ENCODE measurements at regions not wholly inside any gene's neighbourhood (a gene's known extent, or its start where the extent isn't known, plus 50 kb on each side); places are given as distances from the start of the nearest gene placed in this dataset.

DNA sequence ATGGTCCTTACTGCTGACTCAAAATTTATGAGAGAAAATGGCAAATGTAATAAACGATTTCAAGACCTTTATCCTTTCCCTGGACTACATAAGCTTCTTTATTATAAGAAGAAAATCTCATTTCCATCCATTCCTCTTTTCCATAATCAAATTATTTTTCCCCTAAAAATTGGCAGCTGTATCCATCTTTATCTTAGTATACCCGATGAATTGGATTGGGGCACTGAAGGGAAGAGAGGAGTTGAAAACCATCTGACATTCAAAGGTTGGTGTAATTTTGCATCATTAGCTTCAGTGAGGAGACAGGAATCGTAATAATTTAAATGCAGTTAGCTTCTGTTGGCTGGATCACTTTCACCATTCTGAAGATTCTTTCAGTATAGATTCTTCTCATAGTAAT is 574.1 kb downstream of the XIRP2 start:
- Histone ChIP-seq H2AFZ (ENCODE audit: low read length) (no peak overlapping the region), H3K4me3 (ENCODE audit: low read depth, low read length, poor library complexity, severe bottlenecking) (no peak overlapping the region), H3K9me3 (ENCODE audit: low read length) (0 out of 2 replicates have a peak, but pooled peaks cover 9% of the 10 kb centered on the region), H3K79me2 (ENCODE audit: insufficient read depth, low read depth, low read length) (no peaks in the 10 kb centered on the region), H3K27ac (ENCODE audit: low read depth, low read length, poor library complexity, severe bottlenecking) (no peak overlapping the region), H3K4me2 (ENCODE audit: low read length) (no peak overlapping the region), H3K9me2 (ENCODE audit: insufficient read depth, low read length) (no peaks in the 10 kb centered on the region), H3K36me3 (ENCODE audit: insufficient read depth, low read length) (no peaks in the 10 kb centered on the region), H4K20me1 (ENCODE audit: insufficient read depth, low read length) (no peaks in the 10 kb centered on the region), H3K4me1 (ENCODE audit: insufficient read depth, low read length, poor library complexity, severe bottlenecking) (no peaks in the 10 kb centered on the region)
- BruUV-seq (replicated peaks): no TSS peak
- ChIA-PET POLR2A (interaction anchor here (0.9 kb wide), 1 partner anchor 9 kb away, joined by 3 read pairs; no protein-coding TSS in a partner anchor), CTCF (ENCODE audit: unreplicated experiment) (no interaction called here)
- intact Hi-C loops (cut with micrococcal nuclease; ENCODE audit: unreplicated experiment): no loop called here
- DNase-seq (ENCODE audit: low spot score): no peak
- TF ChIP-seq, protein P1, sequence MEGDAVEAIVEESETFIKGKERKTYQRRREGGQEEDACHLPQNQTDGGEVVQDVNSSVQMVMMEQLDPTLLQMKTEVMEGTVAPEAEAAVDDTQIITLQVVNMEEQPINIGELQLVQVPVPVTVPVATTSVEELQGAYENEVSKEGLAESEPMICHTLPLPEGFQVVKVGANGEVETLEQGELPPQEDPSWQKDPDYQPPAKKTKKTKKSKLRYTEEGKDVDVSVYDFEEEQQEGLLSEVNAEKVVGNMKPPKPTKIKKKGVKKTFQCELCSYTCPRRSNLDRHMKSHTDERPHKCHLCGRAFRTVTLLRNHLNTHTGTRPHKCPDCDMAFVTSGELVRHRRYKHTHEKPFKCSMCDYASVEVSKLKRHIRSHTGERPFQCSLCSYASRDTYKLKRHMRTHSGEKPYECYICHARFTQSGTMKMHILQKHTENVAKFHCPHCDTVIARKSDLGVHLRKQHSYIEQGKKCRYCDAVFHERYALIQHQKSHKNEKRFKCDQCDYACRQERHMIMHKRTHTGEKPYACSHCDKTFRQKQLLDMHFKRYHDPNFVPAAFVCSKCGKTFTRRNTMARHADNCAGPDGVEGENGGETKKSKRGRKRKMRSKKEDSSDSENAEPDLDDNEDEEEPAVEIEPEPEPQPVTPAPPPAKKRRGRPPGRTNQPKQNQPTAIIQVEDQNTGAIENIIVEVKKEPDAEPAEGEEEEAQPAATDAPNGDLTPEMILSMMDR (conservative IDR thresholded peaks at IDR 0.05; ENCODE audit: low read length): no peak
- no peak for TF ChIP-seq EZH2phosphoT487 (IDR thresholded peaks at IDR 0.05; ENCODE audit: borderline replicate concordance, low read depth, low read length)

DNA sequence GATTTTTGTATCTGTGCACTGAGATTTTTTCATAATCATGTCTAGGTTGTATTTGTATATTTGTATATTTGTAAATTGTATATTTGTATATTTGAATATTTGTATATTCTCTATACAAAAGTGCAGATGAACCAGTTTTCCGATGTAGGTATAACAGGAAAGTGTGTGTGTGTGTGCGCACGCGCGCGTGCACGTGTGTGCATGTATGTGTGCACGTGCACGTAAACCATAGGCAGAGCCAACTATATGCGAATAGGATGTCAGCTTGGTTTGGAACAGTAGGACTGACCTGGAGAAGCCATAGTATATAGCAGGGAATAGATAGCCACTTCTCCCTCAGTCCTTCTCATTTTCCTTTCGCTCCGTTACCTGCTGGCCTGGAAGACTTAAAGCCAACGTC is 565.8 kb downstream of the XIRP2 start:
- TF ChIP-seq, protein P1 (conservative IDR thresholded peaks at IDR 0.05; ENCODE audit: low read length): no peak
- TF ChIP-seq EZH2phosphoT487 (IDR thresholded peaks at IDR 0.05; ENCODE audit: borderline replicate concordance, low read depth, low read length): no peak
- H3K4me3 ChIP-seq (ENCODE audit: low read depth, low read length, poor library complexity, severe bottlenecking): no peak overlapping the region
- no peak overlapping the region for H2AFZ ChIP-seq (ENCODE audit: low read length)
- no peaks in the 10 kb centered on the region for H3K79me2 ChIP-seq (ENCODE audit: insufficient read depth, low read depth, low read length)
- H3K36me3 ChIP-seq (ENCODE audit: insufficient read depth, low read length): no peaks in the 10 kb centered on the region
- H3K4me2 ChIP-seq (ENCODE audit: low read length): no peak overlapping the region
- intact Hi-C loops (cut with micrococcal nuclease; ENCODE audit: unreplicated experiment): no loop called here
- ChIA-PET CTCF (ENCODE audit: unreplicated experiment) (no interaction called here), POLR2A (no interaction called here)
- no TSS peak for BruUV-seq (replicated peaks)
- no peak for DNase-seq (ENCODE audit: low spot score)
- H4K20me1 ChIP-seq (ENCODE audit: insufficient read depth, low read length): no peaks in the 10 kb centered on the region
- H3K27ac ChIP-seq (ENCODE audit: low read depth, low read length, poor library complexity, severe bottlenecking): no peak overlapping the region
- H3K9me3 ChIP-seq (ENCODE audit: low read length): no peaks in the 10 kb centered on the region
- no peaks in the 10 kb centered on the region for H3K4me1 ChIP-seq (ENCODE audit: insufficient read depth, low read length, poor library complexity, severe bottlenecking)
- H3K9me2 ChIP-seq (ENCODE audit: insufficient read depth, low read length): no peaks in the 10 kb centered on the region

DNA sequence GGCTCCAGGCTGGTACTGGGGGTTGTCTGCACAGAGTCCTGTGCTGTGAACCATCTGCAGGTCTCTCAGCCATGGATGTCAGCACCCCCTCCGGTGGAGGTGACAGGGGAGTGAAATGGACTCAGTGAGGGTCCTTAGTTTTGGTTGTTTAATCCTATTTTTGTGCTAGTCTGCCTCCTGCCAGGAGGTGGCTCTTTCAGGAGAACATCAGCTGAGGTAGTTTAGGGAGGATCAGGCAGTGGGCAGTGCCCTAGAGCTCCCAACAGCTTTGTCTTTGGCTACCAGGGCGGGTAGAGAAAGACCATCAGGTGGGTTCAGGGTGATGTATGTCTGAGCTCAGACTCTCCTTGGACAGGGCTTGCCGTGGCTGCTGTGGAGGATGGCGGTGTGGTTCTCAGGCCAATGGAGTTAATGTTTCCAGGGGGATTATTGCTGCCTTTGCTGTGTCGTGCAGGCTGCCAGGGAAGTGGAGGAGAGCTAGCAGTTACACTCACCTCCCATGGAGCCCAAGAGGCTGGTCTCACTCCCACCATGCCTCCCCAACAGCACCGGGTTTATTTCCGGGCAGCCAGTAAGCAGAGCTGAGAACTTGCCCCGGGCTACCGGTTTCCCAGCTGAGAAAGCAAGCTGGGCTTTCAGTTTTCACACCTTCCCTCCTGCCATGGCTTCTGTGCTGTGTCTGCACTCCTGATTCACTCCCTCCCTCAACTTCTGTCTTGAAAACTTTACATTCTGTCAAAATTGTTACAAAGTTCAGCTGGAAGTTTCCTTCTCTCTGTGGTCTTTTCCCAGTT is 563.4 kb downstream of the XIRP2 start:
- POLR2A ChIA-PET: interaction anchor here (0.5 kb wide), 1 partner anchor 8 kb away, joined by 3 read pairs; no protein-coding TSS in a partner anchor
- H3K36me3 ChIP-seq (ENCODE audit: insufficient read depth, low read length): no peaks in the 10 kb centered on the region
- no TSS peak for BruUV-seq (replicated peaks)
- intact Hi-C loops (cut with micrococcal nuclease; ENCODE audit: unreplicated experiment): no loop called here
- no peaks in the 10 kb centered on the region for H3K4me1 ChIP-seq (ENCODE audit: insufficient read depth, low read length, poor library complexity, severe bottlenecking)
- H3K9me2 ChIP-seq (ENCODE audit: insufficient read depth, low read length): no peaks in the 10 kb centered on the region
- no peak overlapping the region for H3K4me3 ChIP-seq (ENCODE audit: low read depth, low read length, poor library complexity, severe bottlenecking)
- no peak for DNase-seq (ENCODE audit: low spot score)
- no peak overlapping the region for H3K4me2 ChIP-seq (ENCODE audit: low read length)
- TF ChIP-seq, protein P1 (conservative IDR thresholded peaks at IDR 0.05; ENCODE audit: low read length): no peak
- TF ChIP-seq EZH2phosphoT487 (IDR thresholded peaks at IDR 0.05; ENCODE audit: borderline replicate concordance, low read depth, low read length): no peak
- H3K27ac ChIP-seq (ENCODE audit: low read depth, low read length, poor library complexity, severe bottlenecking): no peak overlapping the region
- H3K79me2 ChIP-seq (ENCODE audit: insufficient read depth, low read depth, low read length): no peaks in the 10 kb centered on the region
- no peak overlapping the region for H2AFZ ChIP-seq (ENCODE audit: low read length)
- no peaks in the 10 kb centered on the region for H4K20me1 ChIP-seq (ENCODE audit: insufficient read depth, low read length)
- H3K9me3 ChIP-seq (ENCODE audit: low read length): no peaks in the 10 kb centered on the region
- CTCF ChIA-PET (ENCODE audit: unreplicated experiment): no interaction called here
